ENCODE measurements at regions not wholly inside any gene's neighbourhood (a gene's known extent, or its start where the extent isn't known, plus 50 kb on each side); places are given as distances from the start of the nearest gene placed in this dataset.
"Not testable (repeated sequence)": the region's sequence is repeated elsewhere in the genome, so short reads cannot be mapped to it uniquely, and the experiment has no call there.

DNA sequence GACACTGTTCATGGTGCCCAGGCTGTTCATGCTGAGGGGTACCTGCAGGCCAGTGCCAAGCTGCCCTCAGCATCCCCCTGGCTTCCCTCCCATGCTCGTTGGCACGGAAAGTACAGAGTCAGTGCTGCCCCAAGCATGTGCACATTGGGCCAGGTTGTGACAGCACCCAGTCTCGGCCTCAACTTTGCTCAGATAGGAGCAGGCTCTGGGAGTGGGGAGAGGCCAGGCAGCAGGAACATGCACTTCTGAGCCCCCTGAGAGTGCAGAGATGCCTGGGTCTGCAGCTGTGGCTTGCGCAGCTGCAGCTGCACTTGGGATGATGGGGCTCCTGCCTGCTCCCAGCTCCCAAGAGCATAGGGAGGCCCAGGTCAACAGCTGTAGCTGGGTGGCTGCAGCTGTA is 966.4 kb upstream of the NCAM2 start:
- Histone ChIP-seq H3K27me3 (ENCODE audit: insufficient read depth, low read length, poor library complexity, severe bottlenecking) (no peaks in the 10 kb centered on the region), H3K4me1 (ENCODE audit: insufficient read depth, low read length) (no peaks in the 10 kb centered on the region), H3K27ac (ENCODE audit: low read depth, low read length) (no peak overlapping the region), H3K36me3 (ENCODE audit: insufficient read depth, low read length) (no peaks in the 10 kb centered on the region), H3K9me3 (ENCODE audit: low read length) (no peaks in the 10 kb centered on the region), H3K4me3 (ENCODE audit: low read length) (no peak overlapping the region)
- ChIA-PET POLR2A (no interaction called here), CTCF (no interaction called here)
- peaks cover 0 to 14% (median 3%) of the 10 kb centered on the region in 5 donors for H3K9me3 Mint-ChIP-seq
- no peak for DNase-seq
- no peaks in the 10 kb centered on the region for H3K27me3 Mint-ChIP-seq
- H3K36me3 Mint-ChIP-seq = no peaks in the 10 kb centered on the region
- H3K4me1 Mint-ChIP-seq = no peaks in the 10 kb centered on the region
- no peak overlapping the region for H3K27ac Mint-ChIP-seq
- no peak overlapping the region for H3K4me3 Mint-ChIP-seq

- ChIA-PET CTCF (no interaction called here), POLR2A (no interaction called here)
- Histone ChIP-seq H3K4me3 (ENCODE audit: low read length) (no peak overlapping the region), H3K27me3 (ENCODE audit: insufficient read depth, low read length, poor library complexity, severe bottlenecking) (no peaks in the 10 kb centered on the region), H3K27ac (ENCODE audit: low read depth, low read length) (no peak overlapping the region), H3K36me3 (ENCODE audit: insufficient read depth, low read length) (no peaks in the 10 kb centered on the region), H3K4me1 (ENCODE audit: insufficient read depth, low read length) (no peaks in the 10 kb centered on the region), H3K9me3 (ENCODE audit: low read length) (no peaks in the 10 kb centered on the region)
- no peak for DNase-seq
- no peaks in the 10 kb centered on the region for H3K27me3 Mint-ChIP-seq
- H3K9me3 Mint-ChIP-seq = peaks cover 2 to 19% (median 9%) of the 10 kb centered on the region in 5 donors
- no peak overlapping the region for H3K27ac Mint-ChIP-seq
- no peak overlapping the region for H3K4me3 Mint-ChIP-seq
- H3K36me3 Mint-ChIP-seq = no peaks in the 10 kb centered on the region
- H3K4me1 Mint-ChIP-seq = no peaks in the 10 kb centered on the region
These were observed 957.4 kb upstream of the NCAM2 start for GRCh38 chr21:20040768-20041167.

- H3K4me3 Mint-ChIP-seq = no peak overlapping the region
These were observed 953.0 kb upstream of the NCAM2 start for GRCh38 chr21:20045197-20045596.

DNA sequence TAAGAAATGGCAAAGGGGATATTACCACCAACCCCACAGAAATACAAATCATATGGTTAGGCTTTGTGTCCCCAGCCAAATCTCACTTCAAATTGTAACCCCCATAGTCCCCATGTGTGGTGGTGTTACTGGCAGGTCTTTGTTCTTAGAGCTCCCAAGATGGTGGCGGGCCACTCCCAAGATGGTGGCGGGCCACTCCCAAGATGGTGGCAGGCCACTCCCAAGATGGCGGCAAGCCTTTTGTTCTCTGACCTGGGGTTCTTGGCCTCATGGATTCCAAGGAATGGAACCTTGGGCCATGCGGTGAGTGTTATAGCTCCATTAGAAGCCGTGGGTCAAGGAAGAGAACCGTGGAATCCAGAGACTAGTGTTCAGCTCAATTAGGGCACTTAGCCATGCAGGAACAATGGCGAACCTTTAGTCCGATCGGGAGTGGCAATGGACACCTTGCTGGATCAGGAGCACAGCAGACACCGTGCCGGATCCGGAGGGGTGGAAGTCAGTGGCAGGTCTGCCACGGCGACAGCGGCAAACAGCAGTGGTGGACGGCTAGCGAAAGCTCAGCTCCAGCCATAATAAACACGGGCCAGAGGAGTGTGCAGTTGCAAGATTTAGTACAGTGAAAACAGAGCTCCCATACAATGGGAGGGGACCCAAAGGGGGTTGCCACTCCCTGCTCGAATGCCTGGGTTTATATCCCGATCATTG is 949.9 kb upstream of the NCAM2 start:
- H3K9me3 ChIP-seq (ENCODE audit: low read length); H3K36me3 Mint-ChIP-seq; H3K36me3 ChIP-seq (ENCODE audit: insufficient read depth, low read length); H3K27ac ChIP-seq (ENCODE audit: low read depth, low read length); H3K4me3 ChIP-seq (ENCODE audit: low read length); H3K27ac Mint-ChIP-seq; H3K4me3 Mint-ChIP-seq; CTCF ChIA-PET; H3K27me3 Mint-ChIP-seq; POLR2A ChIA-PET; H3K4me1 Mint-ChIP-seq; H3K4me1 ChIP-seq (ENCODE audit: insufficient read depth, low read length); DNase-seq; H3K27me3 ChIP-seq (ENCODE audit: insufficient read depth, low read length, poor library complexity, severe bottlenecking): not testable (repeated sequence)
- peaks cover 6 to 32% (median 29%) of the 10 kb centered on the region in 5 donors for H3K9me3 Mint-ChIP-seq

More at GRCh38 chr21:20045197-20045596, 953.0 kb upstream of the NCAM2 start:
- Histone ChIP-seq H3K4me3 (ENCODE audit: low read length) (no peak overlapping the region), H3K27me3 (ENCODE audit: insufficient read depth, low read length, poor library complexity, severe bottlenecking) (no peaks in the 10 kb centered on the region), H3K4me1 (ENCODE audit: insufficient read depth, low read length) (no peaks in the 10 kb centered on the region), H3K27ac (ENCODE audit: low read depth, low read length) (no peak overlapping the region), H3K36me3 (ENCODE audit: insufficient read depth, low read length) (no peaks in the 10 kb centered on the region), H3K9me3 (ENCODE audit: low read length) (no peaks in the 10 kb centered on the region)
- CTCF ChIA-PET = no interaction called here
- H3K36me3 Mint-ChIP-seq = no peaks in the 10 kb centered on the region
- H3K4me1 Mint-ChIP-seq = no peaks in the 10 kb centered on the region
- H3K27me3 Mint-ChIP-seq = no peaks in the 10 kb centered on the region
- H3K9me3 Mint-ChIP-seq = peaks cover 4 to 31% (median 21%) of the 10 kb centered on the region in 5 donors
- POLR2A ChIA-PET = no interaction called here
- no peak overlapping the region for H3K27ac Mint-ChIP-seq
- no peak for DNase-seq

- Mint-ChIP-seq H3K27ac (no peak overlapping the region), H3K4me3 (no peak overlapping the region), H3K9me3 (peaks cover 0 to 30% (median 6%) of the 10 kb centered on the region in 5 donors), H3K36me3 (no peaks in the 10 kb centered on the region), H3K27me3 (no peaks in the 10 kb centered on the region), H3K4me1 (no peaks in the 10 kb centered on the region)
- H3K36me3 ChIP-seq (ENCODE audit: insufficient read depth, low read length) = no peaks in the 10 kb centered on the region
- CTCF ChIA-PET = no interaction called here
- DNase-seq = no peak
- POLR2A ChIA-PET = no interaction called here
- H3K4me1 ChIP-seq (ENCODE audit: insufficient read depth, low read length) = no peaks in the 10 kb centered on the region
- no peak overlapping the region for H3K27ac ChIP-seq (ENCODE audit: low read depth, low read length)
- no peaks in the 10 kb centered on the region for H3K27me3 ChIP-seq (ENCODE audit: insufficient read depth, low read length, poor library complexity, severe bottlenecking)
- no peak overlapping the region for H3K4me3 ChIP-seq (ENCODE audit: low read length)
- no peaks in the 10 kb centered on the region for H3K9me3 ChIP-seq (ENCODE audit: low read length)
These were observed 914.9 kb upstream of the NCAM2 start for GRCh38 chr21:20083336-20083735.

DNA sequence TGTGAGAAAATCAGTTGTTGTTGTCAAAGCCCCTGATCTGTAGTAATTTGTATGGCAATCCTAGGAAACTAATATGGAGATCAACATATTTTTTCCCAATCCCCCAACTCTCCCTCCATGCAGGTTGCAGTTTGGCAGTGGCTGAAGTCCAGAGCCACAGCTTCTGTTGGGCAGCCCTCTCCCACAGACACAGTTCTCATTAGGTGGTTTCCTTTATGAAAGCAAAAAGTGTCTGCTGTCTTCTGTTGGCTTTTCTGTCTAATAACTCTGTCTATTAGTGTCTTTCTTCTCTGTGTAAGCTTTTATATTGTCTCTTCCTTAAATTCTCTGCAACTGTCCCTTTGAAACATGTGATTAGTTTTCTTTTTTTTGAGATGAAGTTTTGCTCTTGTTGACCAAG is 914.3 kb upstream of the NCAM2 start:
- Mint-ChIP-seq H3K36me3 (no peaks in the 10 kb centered on the region), H3K27me3 (no peaks in the 10 kb centered on the region), H3K4me3 (no peak overlapping the region), H3K27ac (no peak overlapping the region), H3K9me3 (peaks cover 0 to 30% (median 7%) of the 10 kb centered on the region in 5 donors), H3K4me1 (no peaks in the 10 kb centered on the region)
- DNase-seq = no peak
- H3K9me3 ChIP-seq (ENCODE audit: low read length) = no peaks in the 10 kb centered on the region
- H3K4me1 ChIP-seq (ENCODE audit: insufficient read depth, low read length) = no peaks in the 10 kb centered on the region
- no peaks in the 10 kb centered on the region for H3K36me3 ChIP-seq (ENCODE audit: insufficient read depth, low read length)
- no peak overlapping the region for H3K27ac ChIP-seq (ENCODE audit: low read depth, low read length)
- ChIA-PET POLR2A (no interaction called here), CTCF (no interaction called here)
- no peaks in the 10 kb centered on the region for H3K27me3 ChIP-seq (ENCODE audit: insufficient read depth, low read length, poor library complexity, severe bottlenecking)
- H3K4me3 ChIP-seq (ENCODE audit: low read length) = no peak overlapping the region

DNA sequence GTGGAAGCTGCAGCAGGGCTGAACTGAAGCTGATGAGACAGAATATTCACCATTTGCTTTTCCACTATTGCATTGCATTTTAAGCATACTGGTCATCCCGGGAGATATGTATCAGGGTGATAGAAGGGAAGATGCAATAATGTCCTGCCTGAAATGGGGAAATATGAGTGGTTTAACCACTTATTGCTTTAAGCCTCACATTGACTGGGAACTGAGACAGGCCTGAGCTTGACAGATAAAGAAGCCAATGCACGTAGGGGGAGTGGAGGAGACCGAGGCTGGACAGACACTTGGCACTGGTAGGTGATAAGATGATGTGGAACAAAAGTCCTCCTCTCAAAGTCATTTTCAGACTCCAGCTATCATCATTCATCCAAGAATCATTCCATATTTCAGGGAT is 911.7 kb upstream of the NCAM2 start:
- no peak overlapping the region for H3K27ac Mint-ChIP-seq
- POLR2A ChIA-PET = no interaction called here

DNA sequence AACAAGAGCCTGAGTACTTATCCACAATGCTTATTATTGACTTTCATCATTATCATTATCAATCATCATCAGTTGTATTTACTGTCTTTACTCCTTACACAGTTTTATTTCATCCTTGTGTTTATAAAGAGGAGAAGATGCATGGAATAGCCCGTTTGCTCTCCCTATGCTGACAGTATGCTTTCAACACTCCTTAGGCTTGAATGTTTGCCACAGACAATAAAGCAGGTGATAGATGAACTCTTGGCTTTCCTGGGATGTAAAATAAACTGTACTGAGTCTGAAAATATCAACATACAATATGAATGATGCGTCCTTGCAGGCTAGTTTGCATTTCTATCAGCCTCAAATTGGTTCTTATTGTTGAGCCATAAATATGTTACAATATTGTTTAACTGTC is 891.8 kb upstream of the NCAM2 start:
- Mint-ChIP-seq H3K27me3 (no peaks in the 10 kb centered on the region), H3K4me3 (no peak overlapping the region), H3K36me3 (no peaks in the 10 kb centered on the region), H3K9me3 (peaks cover 7 to 32% (median 12%) of the 10 kb centered on the region in 5 donors), H3K4me1 (no peaks in the 10 kb centered on the region), H3K27ac (no peak overlapping the region)
- H3K27me3 ChIP-seq (ENCODE audit: insufficient read depth, low read length, poor library complexity, severe bottlenecking) = no peaks in the 10 kb centered on the region
- DNase-seq = no peak
- POLR2A ChIA-PET = no interaction called here
- no peaks in the 10 kb centered on the region for H3K36me3 ChIP-seq (ENCODE audit: insufficient read depth, low read length)
- CTCF ChIA-PET = no interaction called here
- H3K27ac ChIP-seq (ENCODE audit: low read depth, low read length) = no peak overlapping the region
- no peaks in the 10 kb centered on the region for H3K9me3 ChIP-seq (ENCODE audit: low read length)
- no peaks in the 10 kb centered on the region for H3K4me1 ChIP-seq (ENCODE audit: insufficient read depth, low read length)
- H3K4me3 ChIP-seq (ENCODE audit: low read length) = no peak overlapping the region

More for the DNA sequence above, 911.7 kb upstream of the NCAM2 start:
- Mint-ChIP-seq H3K36me3 (no peaks in the 10 kb centered on the region), H3K4me1 (no peaks in the 10 kb centered on the region), H3K4me3 (no peak overlapping the region), H3K27me3 (no peaks in the 10 kb centered on the region), H3K9me3 (peaks cover 0 to 29% (median 17%) of the 10 kb centered on the region in 5 donors)
- Histone ChIP-seq H3K36me3 (ENCODE audit: insufficient read depth, low read length) (no peaks in the 10 kb centered on the region), H3K4me1 (ENCODE audit: insufficient read depth, low read length) (no peaks in the 10 kb centered on the region), H3K9me3 (ENCODE audit: low read length) (no peaks in the 10 kb centered on the region), H3K27me3 (ENCODE audit: insufficient read depth, low read length, poor library complexity, severe bottlenecking) (no peaks in the 10 kb centered on the region), H3K27ac (ENCODE audit: low read depth, low read length) (no peak overlapping the region), H3K4me3 (ENCODE audit: low read length) (no peak overlapping the region)
- no peak for DNase-seq
- CTCF ChIA-PET = no interaction called here
